ENCODE measurements at regions not wholly inside any gene's neighbourhood (a gene's known extent, or its start where the extent isn't known, plus 50 kb on each side); places are given as distances from the start of the nearest gene placed in this dataset.
"Not testable (repeated sequence)": the region's sequence is repeated elsewhere in the genome, so short reads cannot be mapped to it uniquely, and the experiment has no call there.

GRCh38 chr3:163768048-163768447 lies 1310.2 kb downstream of the SI start:
- DNase-seq: no peak

- no peak for DNase-seq
Measured at GRCh38 chr3:163766112-163766511, 1312.2 kb downstream of the SI start.

- no peak for DNase-seq
Measured at GRCh38 chr3:163753033-163753432, 1325.3 kb downstream of the SI start.

GRCh38 chr3:163745204-163745603 lies 1333.1 kb downstream of the SI start:
- DNase-seq: no peak

- no peak for DNase-seq
Measured at GRCh38 chr3:163735394-163735793, 1342.9 kb downstream of the SI start.

GRCh38 chr3:163730684-163731083 lies 1347.6 kb downstream of the SI start:
- no peak for DNase-seq

- no peak for DNase-seq
Measured at GRCh38 chr3:163726125-163726524, 1352.2 kb downstream of the SI start.

- no peak for DNase-seq
Measured at GRCh38 chr3:163722405-163722804, 1355.9 kb downstream of the SI start.

- DNase-seq: no peak
Measured at GRCh38 chr3:163721596-163721995, 1356.7 kb downstream of the SI start.

GRCh38 chr3:163717377-163717776 lies 1360.9 kb downstream of the SI start:
- DNase-seq: no peak

GRCh38 chr3:163708428-163708827 lies 1369.9 kb downstream of the SI start:
- no peak for DNase-seq

- DNase-seq: no peak
Measured at GRCh38 chr3:163707659-163708058, 1370.6 kb downstream of the SI start.

- not testable (repeated sequence) for DNase-seq
Measured at GRCh38 chr3:163698221-163698620, 1380.1 kb downstream of the SI start.

GRCh38 chr3:163692494-163692893 lies 1385.8 kb downstream of the SI start:
- DNase-seq: no peak

GRCh38 chr3:163684651-163685050 lies 1393.6 kb downstream of the SI start:
- no peak for DNase-seq

- no peak for DNase-seq
Measured at GRCh38 chr3:163672954-163673353, 1405.3 kb downstream of the SI start.

GRCh38 chr3:163671201-163671600 lies 1407.1 kb downstream of the SI start:
- DNase-seq: no peak

GRCh38 chr3:163664466-163664865 lies 1413.8 kb downstream of the SI start:
- no peak for DNase-seq

- no peak for DNase-seq
Measured at GRCh38 chr3:163657088-163657487, 1421.2 kb downstream of the SI start.

GRCh38 chr3:163655021-163655420 lies 1423.3 kb downstream of the SI start:
- no peak for DNase-seq

GRCh38 chr3:163644172-163644571 lies 1434.1 kb downstream of the SI start:
- DNase-seq: no peak

- no peak for DNase-seq
Measured at GRCh38 chr3:163632722-163633121, 1445.6 kb downstream of the SI start.

GRCh38 chr3:163626753-163627152 lies 1451.5 kb downstream of the SI start:
- no peak for DNase-seq

- DNase-seq: no peak
Measured at GRCh38 chr3:163622384-163622783, 1455.9 kb downstream of the SI start.

- no peak for DNase-seq
Measured at GRCh38 chr3:163614886-163615285, 1463.4 kb downstream of the SI start.

- DNase-seq: no peak
Measured at GRCh38 chr3:163605915-163606314, 1472.4 kb downstream of the SI start.

Data from suppressor macrophage treated with lipopolysaccharide for 4 hours (primary cell).